ENCODE measurements at regions not wholly inside any gene's neighbourhood (a gene's known extent, or its start where the extent isn't known, plus 50 kb on each side); places are given as distances from the start of the nearest gene placed in this dataset.

GRCh38 chr16:85309656-85310587, 197.7 kb upstream of the CIBAR2 start:
- no peak for TF ChIP-seq CTCF (IDR thresholded peaks at IDR 0.05; ENCODE audit: insufficient read depth, low read length, poor library complexity, severe bottlenecking)
- peak; percentile 55 for DNase-seq (ENCODE audit: extremely low read depth, insufficient read length)
- no peak overlapping the region for H3K4me3 ChIP-seq (replicated peaks; ENCODE audit: low read depth, low read length)
- no peaks in the 10 kb centered on the region; the same call in 1 of the 2 replicates for H3K27me3 ChIP-seq (replicated peaks; ENCODE audit: control insufficient read depth, insufficient read depth, low read length)
- H3K36me3 ChIP-seq (ENCODE audit: control insufficient read depth, insufficient read depth, low read length), result no peaks in the 10 kb centered on the region

GRCh38 chr16:85310868-85311585, 198.8 kb upstream of the CIBAR2 start:
- H3K27me3 ChIP-seq (replicated peaks; ENCODE audit: control insufficient read depth, insufficient read depth, low read length), result no peaks in the 10 kb centered on the region; the same call in 1 of the 2 replicates
- TF ChIP-seq CTCF (IDR thresholded peaks at IDR 0.05; ENCODE audit: insufficient read depth, low read length, poor library complexity, severe bottlenecking), result no peak
- no peak overlapping the region for H3K4me3 ChIP-seq (replicated peaks; ENCODE audit: low read depth, low read length)
- H3K36me3 ChIP-seq (ENCODE audit: control insufficient read depth, insufficient read depth, low read length), result no peaks in the 10 kb centered on the region
- no peak for DNase-seq (ENCODE audit: extremely low read depth, insufficient read length)

GRCh38 chr16:85311741-85312140, 199.5 kb upstream of the CIBAR2 start:
- H3K36me3 ChIP-seq (ENCODE audit: control insufficient read depth, insufficient read depth, low read length), result no peaks in the 10 kb centered on the region
- TF ChIP-seq CTCF (IDR thresholded peaks at IDR 0.05; ENCODE audit: insufficient read depth, low read length, poor library complexity, severe bottlenecking), result no peak
- no peaks in the 10 kb centered on the region; the same call in 1 of the 2 replicates for H3K27me3 ChIP-seq (replicated peaks; ENCODE audit: control insufficient read depth, insufficient read depth, low read length)
- no peak overlapping the region for H3K4me3 ChIP-seq (replicated peaks; ENCODE audit: low read depth, low read length)
- no peak for DNase-seq (ENCODE audit: extremely low read depth, insufficient read length)

DNA sequence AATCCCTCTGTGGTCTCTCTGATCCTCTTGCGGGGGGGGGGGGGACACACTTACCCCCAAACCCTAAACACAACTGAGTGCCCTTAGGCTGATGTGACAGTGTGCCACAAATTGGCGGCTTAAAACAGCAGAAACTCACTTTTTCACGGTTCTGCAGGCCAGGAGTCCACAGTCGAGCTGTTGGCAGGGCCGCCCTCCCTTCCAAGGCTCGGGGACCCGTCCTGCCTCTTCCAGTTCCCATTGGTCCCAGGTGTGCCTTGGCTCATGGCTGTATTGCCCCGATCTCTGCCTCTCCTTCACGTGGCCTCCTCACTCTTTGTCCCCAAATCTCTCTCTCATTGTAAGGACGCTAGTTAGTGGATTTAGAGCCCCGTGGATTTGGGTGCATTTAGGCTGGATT, 199.9 kb upstream of the CIBAR2 start:
- H3K36me3 ChIP-seq (ENCODE audit: control insufficient read depth, insufficient read depth, low read length), result no peaks in the 10 kb centered on the region
- TF ChIP-seq CTCF (IDR thresholded peaks at IDR 0.05; ENCODE audit: insufficient read depth, low read length, poor library complexity, severe bottlenecking), result no peak
- no peak for DNase-seq (ENCODE audit: extremely low read depth, insufficient read length)
- H3K4me3 ChIP-seq (replicated peaks; ENCODE audit: low read depth, low read length), result no peak overlapping the region
- H3K27me3 ChIP-seq (replicated peaks; ENCODE audit: control insufficient read depth, insufficient read depth, low read length), result no peaks in the 10 kb centered on the region; the same call in 1 of the 2 replicates

- Histone ChIP-seq H3K27me3 (replicated peaks; ENCODE audit: control insufficient read depth, insufficient read depth, low read length) (no peaks in the 10 kb centered on the region; the same call in 1 of the 2 replicates), H3K36me3 (ENCODE audit: control insufficient read depth, insufficient read depth, low read length) (no peaks in the 10 kb centered on the region), H3K4me3 (replicated peaks; ENCODE audit: low read depth, low read length) (no peak overlapping the region)
- no peak for DNase-seq (ENCODE audit: extremely low read depth, insufficient read length)
- no peak for TF ChIP-seq CTCF (IDR thresholded peaks at IDR 0.05; ENCODE audit: insufficient read depth, low read length, poor library complexity, severe bottlenecking)
Measured at GRCh38 chr16:85312642-85313525, 200.6 kb upstream of the CIBAR2 start.
